Large intestine (tissue), 3 donors: ENCODE measurements at regions not wholly inside any gene's neighbourhood (a gene's known extent, or its start where the extent isn't known, plus 50 kb on each side); places are given as distances from the start of the nearest gene placed in this dataset.

Experiments
- DNase-seq, 2 donors: peaks; one replicate each; pipeline versions ENCODE4 v3.0.0 to v3.0.0-alpha.2; 2013
- H3K27ac ChIP-seq: one replicate; pipeline ENCODE4 v1.5.1; 2013; ENCODE audit warnings: low read length
- H3K27me3 ChIP-seq: 2 replicates; pipeline ENCODE4 v1.6.1; 2013; ENCODE audit warnings: low read length; ENCODE audit not compliant: control insufficient read depth, insufficient read depth
- H3K36me3 ChIP-seq: 2 replicates; pipeline ENCODE4 v1.6.1; 2013; ENCODE audit warnings: low read length; ENCODE audit not compliant: control insufficient read depth, insufficient read depth
- H3K4me1 ChIP-seq: one replicate; pipeline ENCODE4 v1.6.1; 2013; ENCODE audit warnings: low read length; ENCODE audit not compliant: control insufficient read depth, insufficient read depth
- H3K4me3 ChIP-seq: one replicate; pipeline ENCODE4 v1.5.1; 2013; ENCODE audit warnings: low read length
- H3K9me3 ChIP-seq: one replicate; pipeline ENCODE4 v1.6.1; 2013; ENCODE audit warnings: mild to moderate bottlenecking, low read depth, low read length, moderate library complexity; ENCODE audit not compliant: control insufficient read depth
- WGBS: methylation state at CpG from one replicate; pipeline ENCODE4 v1.1.5; 2013; ENCODE audit warnings: low lambda C conversion rate; ENCODE audit not compliant: insufficient coverage; 5-methylcytosine and 5-hydroxymethylcytosine counted together

- no CpG with 5 or more reads among the region's 35 CpGs for WGBS
- peaks cover 30% of the 10 kb centered on the region for H3K36me3 ChIP-seq
- no peaks in the 10 kb centered on the region for H3K27me3 ChIP-seq
- no peak overlapping the region for H3K4me3 ChIP-seq
- DNase-seq: no peak
- H3K9me3 ChIP-seq: no peaks in the 10 kb centered on the region
- peaks cover 17% of the 10 kb centered on the region for H3K4me1 ChIP-seq
- H3K27ac ChIP-seq: no peak overlapping the region
These were observed 341.0 kb downstream of the SEC14L1 start for GRCh38 chr17:77481476-77482374.

- Histone ChIP-seq H3K27me3 (no peaks in the 10 kb centered on the region), H3K36me3 (peaks cover 38% of the 10 kb centered on the region), H3K27ac (no peak overlapping the region), H3K9me3 (no peaks in the 10 kb centered on the region), H3K4me1 (peaks cover 15% of the 10 kb centered on the region), H3K4me3 (no peak overlapping the region)
- no peak for DNase-seq
- WGBS: no CpG with 5 or more reads among the region's 25 CpGs
These were observed 341.8 kb downstream of the SEC14L1 start for GRCh38 chr17:77482375-77483127.

DNA sequence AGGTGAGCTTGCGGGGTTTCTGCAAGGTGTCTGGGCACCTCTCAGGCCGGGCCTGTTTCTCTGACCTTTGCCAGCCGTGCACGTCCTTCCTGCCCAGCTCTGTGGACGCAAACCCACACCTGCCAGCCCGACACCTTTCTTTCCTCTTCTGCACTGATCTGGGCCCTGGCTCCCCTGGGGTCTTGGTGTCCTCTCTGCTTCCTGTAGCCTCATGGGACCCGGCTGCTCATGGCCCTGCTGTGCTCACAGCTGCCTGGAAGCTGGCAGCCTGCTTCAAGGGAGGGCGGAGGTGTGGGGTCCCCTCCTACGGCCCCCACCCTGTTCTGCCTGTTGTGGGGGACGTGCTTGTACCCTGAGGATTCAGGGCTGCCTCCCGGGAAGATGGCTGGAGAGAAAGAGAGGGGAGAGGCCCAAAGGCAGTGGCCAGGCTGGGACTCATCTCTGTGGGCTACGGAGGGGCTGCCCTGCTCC lies 342.4 kb downstream of the SEC14L1 start:
- Histone ChIP-seq H3K4me1 (peaks cover 13% of the 10 kb centered on the region), H3K27me3 (no peaks in the 10 kb centered on the region), H3K27ac (no peak overlapping the region), H3K36me3 (peaks cover 44% of the 10 kb centered on the region), H3K4me3 (no peak overlapping the region), H3K9me3 (no peaks in the 10 kb centered on the region)
- no peak for DNase-seq
- no CpG with 5 or more reads among the region's 12 CpGs for WGBS

- Histone ChIP-seq H3K27ac (no peak overlapping the region), H3K36me3 (peaks cover 54% of the 10 kb centered on the region)
These were observed 343.3 kb downstream of the SEC14L1 start for GRCh38 chr17:77484111-77484510.

DNA sequence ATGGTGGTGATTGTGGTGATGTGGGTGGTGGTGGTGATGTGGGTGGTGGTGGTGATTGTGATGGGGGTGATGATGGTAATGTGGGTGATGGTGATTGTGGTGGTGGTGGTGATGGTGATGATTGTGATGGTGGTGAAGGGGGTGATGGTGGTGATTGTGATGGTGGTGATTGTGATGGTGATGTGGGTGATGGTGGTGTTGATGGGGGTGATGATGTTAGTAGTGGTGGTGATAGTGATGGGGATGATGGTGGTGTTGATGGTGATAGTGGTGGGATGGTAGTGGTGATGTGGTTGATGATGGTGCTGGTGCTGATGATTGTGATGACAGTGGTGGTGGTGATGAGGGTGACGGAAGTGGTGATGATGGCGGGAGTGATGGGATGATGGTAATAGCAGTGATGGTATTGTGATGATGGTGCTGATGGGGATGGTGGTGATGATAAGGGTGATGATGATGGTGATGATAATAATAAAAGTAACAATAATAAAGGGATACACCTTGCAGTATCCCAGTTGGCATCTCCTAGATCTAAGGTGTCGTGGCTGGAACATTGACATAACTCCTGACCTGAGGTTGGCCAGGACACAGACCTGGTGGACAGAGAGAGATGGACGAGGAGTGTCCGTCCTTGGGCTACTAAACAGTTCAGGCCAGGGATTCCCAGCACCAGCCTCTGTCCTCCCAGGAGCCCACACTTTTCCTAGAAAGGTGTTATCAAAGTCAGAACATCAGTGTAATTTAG lies 344.5 kb downstream of the SEC14L1 start:
- WGBS: no CpG with 5 or more reads among the region's 5 CpGs
- peaks cover 65% of the 10 kb centered on the region for H3K36me3 ChIP-seq
- H3K9me3 ChIP-seq: no peaks in the 10 kb centered on the region
- H3K27me3 ChIP-seq: no peaks in the 10 kb centered on the region
- H3K4me3 ChIP-seq: no peak overlapping the region
- no peak for DNase-seq
- H3K4me1 ChIP-seq: peaks cover 7% of the 10 kb centered on the region
- H3K27ac ChIP-seq: no peak overlapping the region

More at GRCh38 chr17:77484111-77484510, 343.3 kb downstream of the SEC14L1 start:
- H3K4me1 ChIP-seq: peaks cover 12% of the 10 kb centered on the region
- no peaks in the 10 kb centered on the region for H3K27me3 ChIP-seq
- H3K9me3 ChIP-seq: no peaks in the 10 kb centered on the region
- H3K4me3 ChIP-seq: no peak overlapping the region
- DNase-seq: no peak
- WGBS: 100% methylated on average over 1 of the region's 3 CpGs

DNA sequence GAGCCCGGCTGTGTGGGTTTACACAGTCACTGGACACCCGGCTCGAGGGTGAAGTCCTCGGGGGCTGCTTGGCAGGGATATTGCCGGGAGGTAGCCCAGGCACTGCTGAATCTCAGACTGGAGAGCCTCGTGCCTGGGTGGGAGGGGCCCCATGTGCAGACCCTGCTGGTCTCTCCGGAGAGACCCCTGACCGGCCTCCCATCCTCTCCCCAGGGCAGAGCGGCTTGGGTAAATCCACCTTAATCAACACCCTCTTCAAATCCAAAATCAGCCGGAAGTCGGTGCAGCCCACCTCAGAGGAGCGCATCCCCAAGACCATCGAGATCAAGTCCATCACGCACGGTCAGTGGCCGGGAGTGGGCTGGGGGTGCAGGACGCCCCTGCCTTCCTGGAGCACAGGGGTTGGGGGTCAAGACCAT lies 346.5 kb downstream of the SEC14L1 start:
- no peak overlapping the region for H3K4me3 ChIP-seq
- DNase-seq: no peak
- no peaks in the 10 kb centered on the region for H3K4me1 ChIP-seq
- H3K27me3 ChIP-seq: no peaks in the 10 kb centered on the region
- H3K27ac ChIP-seq: no peak overlapping the region
- peaks cover 75% of the 10 kb centered on the region for H3K36me3 ChIP-seq
- no CpG with 5 or more reads among the region's 17 CpGs for WGBS
- no peaks in the 10 kb centered on the region for H3K9me3 ChIP-seq

DNA sequence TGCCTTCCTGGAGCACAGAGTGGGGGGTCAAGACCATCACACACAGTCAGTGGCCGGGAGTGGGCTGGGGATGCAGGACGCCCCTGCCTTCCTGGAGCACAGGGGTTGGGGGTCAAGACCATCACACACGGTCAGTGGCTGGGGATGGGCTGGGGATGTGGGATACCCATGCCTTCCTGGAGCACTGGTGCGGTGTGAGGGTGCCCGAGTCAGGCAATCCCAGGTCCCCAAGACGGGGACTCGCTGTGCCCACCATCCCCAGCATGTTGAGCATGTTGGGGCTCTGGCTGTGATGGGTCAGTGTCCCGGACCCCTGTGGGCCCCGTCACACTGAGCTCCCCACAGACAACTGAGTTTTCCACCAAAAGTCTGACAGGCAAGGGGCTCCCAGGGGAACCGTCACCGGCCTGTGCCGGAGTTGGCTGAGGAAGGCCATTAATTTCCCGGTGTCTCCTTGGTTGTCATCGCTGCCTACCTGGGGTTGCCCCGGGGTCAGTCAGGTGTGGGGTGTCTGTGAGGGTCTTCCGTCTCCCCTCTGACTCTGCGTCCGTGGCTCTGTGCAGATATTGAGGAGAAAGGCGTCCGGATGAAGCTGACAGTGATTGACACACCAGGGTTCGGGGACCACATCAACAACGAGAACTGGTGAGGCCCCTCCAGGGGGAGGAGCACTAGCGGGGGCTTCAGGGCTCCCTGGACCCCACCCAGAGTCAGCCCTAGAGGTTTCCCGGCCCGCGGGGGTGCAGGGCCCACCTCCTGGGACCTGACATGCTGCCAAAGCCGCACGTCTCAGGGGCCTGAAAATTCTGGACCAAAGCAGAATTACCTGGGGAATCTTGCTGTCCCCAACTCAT lies 347.1 kb downstream of the SEC14L1 start:
- H3K36me3 ChIP-seq: peaks cover 75% of the 10 kb centered on the region
- H3K4me1 ChIP-seq: no peaks in the 10 kb centered on the region
- no peak for DNase-seq
- H3K27me3 ChIP-seq: no peaks in the 10 kb centered on the region
- H3K4me3 ChIP-seq: no peak overlapping the region
- H3K27ac ChIP-seq: no peak overlapping the region
- no peaks in the 10 kb centered on the region for H3K9me3 ChIP-seq
- 100% methylated on average over 1 of the region's 28 CpGs for WGBS

GRCh38 chr17:77488531-77489238 lies 347.9 kb downstream of the SEC14L1 start:
- Histone ChIP-seq H3K36me3 (peaks cover 74% of the 10 kb centered on the region), H3K27me3 (no peaks in the 10 kb centered on the region), H3K9me3 (no peaks in the 10 kb centered on the region), H3K27ac (no peak overlapping the region), H3K4me3 (no peak overlapping the region), H3K4me1 (no peaks in the 10 kb centered on the region)
- DNase-seq: no peak
- WGBS: no CpG with 5 or more reads among the region's 25 CpGs

DNA sequence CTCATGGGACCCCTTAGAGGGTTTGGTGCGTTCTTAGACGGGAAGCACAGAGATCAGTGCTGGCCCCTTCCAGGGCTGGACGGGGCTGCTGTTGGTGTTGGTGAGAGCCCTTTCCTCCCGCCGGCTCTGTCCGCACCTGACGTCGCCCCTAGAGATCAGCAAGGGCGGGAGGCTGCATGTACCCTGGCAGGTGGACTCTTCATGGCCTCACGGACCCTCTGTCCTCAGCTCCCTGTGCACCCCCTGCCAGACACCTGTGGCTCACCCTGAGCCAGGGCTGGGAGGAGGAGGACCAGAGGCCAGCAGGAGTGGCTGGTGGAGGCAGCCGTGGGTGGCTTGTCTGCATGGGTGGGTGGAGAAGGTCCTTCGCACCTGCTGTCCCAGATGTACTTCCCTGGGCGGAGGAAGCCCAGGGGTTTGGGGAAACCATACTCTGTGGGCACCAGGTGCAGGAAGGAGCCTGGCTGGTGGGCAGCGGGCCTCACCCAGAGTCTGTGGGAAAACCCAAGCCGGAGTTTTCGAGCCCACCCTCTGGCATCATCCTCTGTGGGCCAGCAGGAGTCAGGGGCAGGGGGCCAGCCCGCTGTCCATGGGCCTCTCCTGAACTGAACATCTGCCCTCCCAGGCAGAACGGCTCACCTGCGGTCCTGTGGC lies 348.6 kb downstream of the SEC14L1 start:
- Histone ChIP-seq H3K4me3 (no peak overlapping the region), H3K27ac (no peak overlapping the region), H3K4me1 (no peaks in the 10 kb centered on the region), H3K9me3 (no peaks in the 10 kb centered on the region), H3K27me3 (no peaks in the 10 kb centered on the region), H3K36me3 (peaks cover 78% of the 10 kb centered on the region)
- no peak for DNase-seq
- WGBS: no CpG with 5 or more reads among the region's 19 CpGs
